ENCODE measurements at regions not wholly inside any gene's neighbourhood (a gene's known extent, or its start where the extent isn't known, plus 50 kb on each side); places are given as distances from the start of the nearest gene placed in this dataset.

- DNase-seq, result no peak
These were observed 883.6 kb downstream of the KCNJ2 start for GRCh38 chr17:71052971-71053370.

GRCh38 chr17:71055128-71055527 lies 885.8 kb downstream of the KCNJ2 start:
- no peak for DNase-seq

- no peak for DNase-seq
These were observed 888.1 kb downstream of the KCNJ2 start for GRCh38 chr17:71057448-71057847.

DNA sequence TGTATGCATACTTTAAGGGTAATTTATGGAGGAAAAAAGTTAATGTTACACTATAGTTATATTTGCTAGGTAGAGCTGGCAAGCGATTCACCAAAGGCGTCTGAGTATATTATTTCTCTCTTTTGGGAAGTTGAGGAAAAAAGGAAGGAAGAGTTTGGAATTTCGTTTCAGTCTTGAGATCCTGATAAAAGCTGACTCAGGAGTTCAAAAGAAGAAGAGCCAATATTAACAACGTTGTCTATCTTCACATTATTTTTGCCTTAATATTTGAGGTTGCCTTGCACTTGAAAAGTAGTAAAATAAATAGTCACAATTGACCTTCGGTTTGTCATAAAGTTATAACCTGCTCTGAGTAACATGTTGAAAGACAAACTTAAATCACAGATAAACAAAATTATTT lies 888.6 kb downstream of the KCNJ2 start:
- no peak for DNase-seq

- DNase-seq, result no peak
These were observed 893.8 kb downstream of the KCNJ2 start for GRCh38 chr17:71063127-71063526.

GRCh38 chr17:71063559-71063958 lies 894.2 kb downstream of the KCNJ2 start:
- no peak for DNase-seq

DNA sequence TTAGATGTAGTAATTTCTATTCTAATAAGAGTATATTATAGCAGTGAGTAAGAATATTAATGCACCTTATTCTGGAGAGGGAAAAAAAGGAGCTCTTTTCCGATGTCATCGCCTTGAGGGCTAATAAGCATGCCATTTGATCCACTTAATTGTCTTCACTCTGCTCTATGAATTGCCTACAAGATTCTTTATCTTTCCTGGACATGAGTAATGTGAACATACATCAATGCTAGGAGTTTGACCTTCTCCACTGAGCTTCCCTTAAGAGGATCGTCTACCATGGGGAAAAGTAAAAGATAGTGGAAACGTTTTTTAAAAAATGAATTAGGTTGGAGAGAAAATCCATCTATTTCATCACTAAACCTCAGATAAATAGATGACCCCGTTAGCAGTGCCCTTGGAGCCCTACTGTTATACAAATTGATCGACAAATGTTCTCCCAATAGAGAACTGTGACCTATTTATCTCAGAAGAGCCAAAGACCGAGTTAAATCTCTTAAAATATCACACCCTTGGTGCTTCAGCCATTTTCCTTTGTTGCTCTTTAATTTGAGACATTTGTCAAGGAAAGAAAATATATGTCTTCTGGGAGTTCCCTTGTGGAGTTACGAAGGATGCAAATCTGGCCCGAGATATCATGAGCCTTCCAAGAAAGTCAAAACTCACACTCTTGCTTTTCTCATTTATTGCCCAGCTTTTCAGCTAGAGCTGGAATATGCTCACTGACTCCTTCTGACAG lies 898.5 kb downstream of the KCNJ2 start:
- DNase-seq, result no peak

DNA sequence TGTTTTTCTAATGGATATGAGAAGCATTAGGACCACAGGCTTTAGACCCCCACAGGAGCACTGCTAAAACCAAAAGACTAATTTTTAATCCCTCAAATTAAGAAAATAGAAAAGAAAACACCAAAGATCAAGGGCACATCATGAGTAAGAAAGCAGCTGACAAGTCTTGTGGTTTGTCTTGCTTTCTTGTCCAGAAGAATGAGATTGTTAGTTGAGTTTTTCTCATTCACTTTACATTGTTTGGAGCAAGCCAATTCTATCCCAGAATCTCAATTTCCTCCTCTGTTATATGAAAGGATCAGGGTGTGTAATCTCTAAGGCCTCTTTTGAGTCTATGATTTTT lies 899.0 kb downstream of the KCNJ2 start:
- no peak for DNase-seq

DNA sequence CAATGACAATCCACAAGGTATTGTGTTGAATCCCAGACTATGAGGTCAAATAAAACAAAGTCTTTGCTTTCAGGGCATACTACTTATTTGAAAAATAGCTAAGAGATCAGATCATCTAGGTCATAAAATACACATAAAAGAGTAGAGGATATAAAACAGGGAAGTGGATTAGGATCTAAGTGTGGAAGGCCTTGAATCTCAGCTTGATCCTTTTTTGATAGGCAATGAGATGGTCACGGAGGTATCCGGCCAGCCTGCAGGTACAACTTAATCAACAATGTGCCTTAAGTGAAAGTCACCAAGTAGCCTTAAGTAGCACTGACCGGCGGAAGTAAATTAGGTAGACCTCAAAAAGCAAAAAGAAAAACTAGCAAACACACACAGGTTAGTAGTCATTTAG lies 901.7 kb downstream of the KCNJ2 start:
- no peak for DNase-seq

DNA sequence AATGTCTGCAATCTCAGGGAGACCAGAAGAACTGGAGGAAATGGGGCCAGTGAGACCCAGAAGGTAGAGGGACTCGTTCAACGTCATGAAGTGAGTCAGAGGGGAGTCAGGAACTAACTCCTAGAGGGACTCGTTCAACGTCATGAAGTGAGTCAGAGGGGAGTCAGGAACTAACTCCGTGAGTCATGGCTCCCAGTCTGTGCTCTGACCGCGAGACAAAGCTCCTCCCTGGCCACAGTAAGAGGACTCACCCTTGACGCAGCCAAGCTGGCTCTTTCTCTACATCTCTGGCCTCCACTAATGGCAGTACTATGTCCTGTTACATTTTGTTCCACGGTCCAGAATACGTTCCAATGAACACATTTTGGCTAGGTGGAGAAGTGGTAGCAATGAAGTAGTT lies 902.5 kb downstream of the KCNJ2 start:
- no peak for DNase-seq

- DNase-seq, result no peak
These were observed 911.6 kb downstream of the KCNJ2 start for GRCh38 chr17:71080937-71081336.

- no peak for DNase-seq
These were observed 912.3 kb downstream of the KCNJ2 start for GRCh38 chr17:71081666-71082065.

DNA sequence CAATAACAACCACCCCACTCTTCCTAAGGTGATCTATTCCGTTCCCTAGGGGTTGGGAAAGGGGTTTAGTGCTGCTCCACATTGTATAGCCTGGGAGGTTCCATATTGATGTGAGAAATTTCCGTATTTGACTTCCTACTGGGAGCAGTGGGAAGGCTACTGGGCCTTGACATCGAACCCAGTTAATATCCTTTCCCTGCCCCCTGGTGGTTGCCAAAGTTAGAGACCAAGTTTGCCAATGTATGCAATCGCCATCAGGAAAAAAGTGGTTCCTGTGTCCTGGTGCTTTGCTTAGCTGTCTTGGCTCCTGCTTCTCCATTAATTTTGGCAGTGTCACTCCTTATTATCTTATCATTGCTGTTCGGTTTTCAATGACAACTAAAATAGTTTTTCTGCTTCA lies 914.9 kb downstream of the KCNJ2 start:
- peak; percentile 29 for DNase-seq

- DNase-seq, result no peak
These were observed 915.5 kb downstream of the KCNJ2 start for GRCh38 chr17:71084838-71085237.

GRCh38 chr17:71085238-71086033 lies 916.1 kb downstream of the KCNJ2 start:
- peak; percentile 42 for DNase-seq

GRCh38 chr17:71089431-71089830 lies 920.1 kb downstream of the KCNJ2 start:
- DNase-seq, result no peak

DNA sequence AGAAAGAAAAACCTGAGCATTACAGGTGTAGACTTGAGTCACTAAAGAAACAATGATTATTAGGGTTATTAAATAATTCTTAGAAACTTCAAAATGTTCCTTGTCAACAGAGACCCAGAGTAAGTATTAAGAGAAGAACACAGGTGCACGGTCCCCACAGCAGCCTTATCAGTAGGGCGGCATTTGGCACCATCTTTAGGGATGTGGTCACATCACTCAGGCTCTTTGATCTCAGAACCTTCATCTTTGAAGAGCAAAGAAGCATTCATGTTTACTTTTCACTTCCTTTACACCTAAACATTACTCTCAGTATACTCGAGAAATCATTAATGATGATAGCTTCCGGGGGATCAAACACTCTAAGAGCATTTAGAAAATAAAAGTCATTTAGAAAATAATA lies 928.7 kb downstream of the KCNJ2 start:
- no peak for DNase-seq

- no peak for DNase-seq
These were observed 929.8 kb downstream of the KCNJ2 start for GRCh38 chr17:71099003-71099714.

DNA sequence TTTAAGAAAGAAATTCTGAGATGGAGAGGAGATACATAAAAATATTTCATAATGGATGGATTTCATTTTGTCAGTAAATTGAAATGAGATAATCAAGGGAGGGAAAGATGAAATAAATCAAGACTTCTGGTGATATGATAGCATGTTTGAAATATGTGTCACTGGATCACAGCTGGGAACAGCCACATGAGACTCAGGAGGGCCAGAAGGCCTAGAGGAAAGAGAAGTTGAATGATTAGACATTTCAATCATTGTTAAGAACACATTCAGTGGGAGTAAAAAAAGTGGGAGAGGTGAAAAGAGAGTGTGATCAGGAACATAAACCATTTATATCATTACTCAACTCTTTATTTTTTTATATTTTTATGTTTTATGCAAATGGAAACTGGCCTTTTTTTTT lies 933.4 kb downstream of the KCNJ2 start:
- DNase-seq, result no peak

DNA sequence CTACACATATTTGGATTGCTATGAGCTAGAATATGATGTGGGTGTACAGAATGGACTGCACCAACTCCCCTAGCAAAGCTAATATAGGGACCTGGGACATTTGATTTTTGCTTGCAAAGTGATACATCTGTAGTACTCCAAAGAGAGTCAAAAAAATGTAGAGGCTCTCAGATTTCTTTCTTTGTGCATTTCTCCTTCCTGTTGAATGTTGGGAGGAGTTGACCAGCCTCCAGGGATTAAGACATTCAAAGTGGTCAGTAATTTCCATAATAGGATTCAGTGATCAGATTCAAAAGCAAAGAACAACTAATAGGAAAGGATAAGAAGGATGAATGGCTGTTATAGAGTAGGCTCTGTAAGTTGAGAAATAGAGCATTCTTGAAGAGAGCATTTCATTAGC lies 934.9 kb downstream of the KCNJ2 start:
- no peak for DNase-seq

- peak; percentile 3 for DNase-seq
These were observed 936.7 kb downstream of the KCNJ2 start for GRCh38 chr17:71106056-71106455.

- no peak for DNase-seq
These were observed 937.8 kb downstream of the KCNJ2 start for GRCh38 chr17:71107136-71107535.

GRCh38 chr17:71109697-71110096 lies 940.4 kb downstream of the KCNJ2 start:
- no peak for DNase-seq

DNA sequence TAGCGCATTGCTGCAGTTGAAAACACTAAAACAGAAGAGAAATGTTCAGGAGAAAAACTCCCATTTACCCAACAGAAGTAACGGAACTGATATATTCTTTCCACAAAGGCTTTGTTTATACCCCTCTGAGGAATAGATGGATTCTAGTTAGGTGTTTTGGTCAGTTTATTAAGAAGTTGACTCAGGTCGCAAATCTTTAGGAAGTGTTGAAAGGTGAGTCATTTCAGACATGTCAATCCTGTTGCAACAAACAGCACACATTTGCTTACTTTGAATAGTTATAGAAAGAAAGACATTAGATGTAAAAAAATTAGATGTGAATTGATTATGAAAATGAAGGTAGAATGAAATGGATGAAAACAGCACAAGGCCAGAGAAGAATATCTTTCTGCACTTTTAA lies 941.0 kb downstream of the KCNJ2 start:
- no peak for DNase-seq

Measured in NCI-H526 treated with DMSO at 0.1 percent for 48 hours (cell line).